Endothelial cell of umbilical vein (primary cell): ENCODE measurements at regions not wholly inside any gene's neighbourhood (a gene's known extent, or its start where the extent isn't known, plus 50 kb on each side); places are given as distances from the start of the nearest gene placed in this dataset.

Source experiments
- BruUV-seq: library from RNA; stranded (reverse); fragments of 400-500 nt; replicated peaks from 2 replicates; lab custom pipeline; 2021; lab: Mats Ljungman, UMichigan
- CTCF ChIA-PET: fragments of 300-600, 350-600 bp; sonication (Branson Sonifier 250); formaldehyde crosslinking; loops from one replicate; lab custom pipeline; 2021; ENCODE audit warnings: antibody characterized with exemption, inconsistent platforms; lab: Charles Lee
- POLR2A ChIA-PET: fragments of 300-600, 350-600 bp; sonication (Branson Sonifier 250); formaldehyde crosslinking; loops from one replicate; lab custom pipeline; 2021; ENCODE audit warnings: antibody characterized with exemption, inconsistent platforms; lab: Charles Lee
- DNase-seq: peaks from one replicate; pipeline ENCODE4 v3.0.0-alpha.2; 2011; ENCODE audit warnings: low read depth, low spot score
- FAIRE-seq: peaks from 2 replicates; lab custom pipeline; 2011; peaks lifted over from hg19 to GRCh38; lab: Jason Lieb, UNC
- H2AFZ ChIP-seq: 2 replicates; pipeline ENCODE4 v1.6.0; 2012; ENCODE audit warnings: low read depth, low read length, control low read depth, inconsistent platforms
- H3K27ac ChIP-seq: 2 replicates; pipeline ENCODE4 v1.5.1; 2011; ENCODE audit warnings: low read depth, mild to moderate bottlenecking, control low read depth, low read length, moderate library complexity; ENCODE audit not compliant: insufficient read depth
- H3K27me3 ChIP-seq, 2 experiments: 2 replicates each; pipeline versions ENCODE4 v1.6.0 to v1.6.1; 2011; ENCODE audit warnings: low read length in 2 of 2, mixed read lengths in 1 of 2; ENCODE audit not compliant: control insufficient read depth in 2 of 2, insufficient read depth in 2 of 2
- H3K36me3 ChIP-seq, 2 experiments: 2 replicates in 1 of 2; 3 replicates in 1 of 2; pipeline ENCODE4 v1.5.1; 2011; ENCODE audit warnings: low read length in 2 of 2, mild to moderate bottlenecking in 1 of 2, moderate library complexity in 1 of 2; ENCODE audit not compliant: control insufficient read depth in 2 of 2, insufficient read depth in 2 of 2; ENCODE audit errors: extremely low read depth in 1 of 2
- H3K4me1 ChIP-seq: 3 replicates; pipeline ENCODE4 v1.5.1; 2011; ENCODE audit warnings: mild to moderate bottlenecking, low read length; ENCODE audit not compliant: control insufficient read depth, insufficient read depth; ENCODE audit errors: extremely low read depth
- H3K4me2 ChIP-seq: 2 replicates; pipeline ENCODE4 v1.6.1; 2011; ENCODE audit warnings: low read length, control low read depth, mixed read lengths; ENCODE audit not compliant: insufficient read depth
- H3K4me3 ChIP-seq, 3 experiments: fragments of 200-600 bp in 1 of 3; sonication (generic), shearing (Covaris generic) in 1 of 3; replicated peaks in 1 of 3; 2 replicates each; pipeline ENCODE4 v1.5.1; 2011 to 2016; ENCODE audit warnings: control low read depth in 3 of 3, low read length in 3 of 3, mild to moderate bottlenecking in 2 of 3, inconsistent platforms in 1 of 3, low read depth in 1 of 3, moderate library complexity in 1 of 3; ENCODE audit not compliant: insufficient read depth in 1 of 3
- H3K79me2 ChIP-seq: 2 replicates; pipeline ENCODE4 v1.6.0; 2012; ENCODE audit warnings: low read length, inconsistent platforms; ENCODE audit not compliant: control insufficient read depth, insufficient read depth
- H3K9ac ChIP-seq: replicated peaks from 2 replicates; pipeline ENCODE3; 2011; ENCODE audit warnings: low read length, control low read depth; ENCODE audit not compliant: insufficient read depth; ENCODE audit errors: extremely low read depth
- H3K9me1 ChIP-seq: replicated peaks from 3 replicates; pipeline ENCODE4 v1.6.0; 2011; ENCODE audit warnings: mild to moderate bottlenecking, low read length; ENCODE audit not compliant: control insufficient read depth, insufficient read depth; ENCODE audit errors: extremely low read depth
- H3K9me3 ChIP-seq: replicated peaks from 2 replicates; pipeline ENCODE4 v1.5.1; 2012; ENCODE audit warnings: low read length, inconsistent platforms; ENCODE audit not compliant: control insufficient read depth, insufficient read depth
- H4K20me1 ChIP-seq: replicated peaks from 2 replicates; pipeline ENCODE3; 2011; ENCODE audit warnings: mild to moderate bottlenecking, low read length; ENCODE audit not compliant: control insufficient read depth, insufficient read depth; ENCODE audit errors: extremely low read depth
- EZH2 ChIP-seq: IDR thresholded peaks from 2 replicates; pipeline ENCODE4 v1.6.1; 2012; ENCODE audit warnings: borderline replicate concordance, low read depth, mild to moderate bottlenecking, moderate library complexity, low read length, inconsistent platforms; ENCODE audit not compliant: severe bottlenecking
- FOS ChIP-seq: IDR thresholded peaks from 2 replicates; pipeline ENCODE4 v1.6.1; 2011; ENCODE audit warnings: mild to moderate bottlenecking, low read length, moderate library complexity, borderline replicate concordance; ENCODE audit not compliant: insufficient read depth
- GATA2 ChIP-seq: IDR thresholded peaks from 2 replicates; pipeline ENCODE4 v1.7.0; 2011; ENCODE audit warnings: low read depth, mild to moderate bottlenecking, moderate library complexity, mixed read lengths, low read length; ENCODE audit not compliant: insufficient read length, insufficient read depth
- JUN ChIP-seq: IDR thresholded peaks from 2 replicates; pipeline ENCODE4 v1.6.1; 2011; ENCODE audit warnings: borderline replicate concordance, low read depth; ENCODE audit not compliant: insufficient read length, insufficient read depth
- MYC ChIP-seq: IDR thresholded peaks from one replicate; pipeline ENCODE4 v1.6.1; 2011; ENCODE audit warnings: mild to moderate bottlenecking, low read depth, low read length
- POLR2A ChIP-seq: IDR thresholded peaks from 2 replicates; pipeline ENCODE4 v1.6.1; 2012; ENCODE audit warnings: low read depth, mild to moderate bottlenecking, control low read depth, low read length
- POLR2AphosphoS5 ChIP-seq: IDR thresholded peaks from 2 replicates; pipeline ENCODE4 v1.6.1; 2012; ENCODE audit warnings: low read depth, mild to moderate bottlenecking, control low read depth, low read length, moderate library complexity; ENCODE audit not compliant: insufficient read depth
- dilution Hi-C: fragments of 300-500 bp; cut with MboI; formaldehyde crosslinking; loops from one replicate; pipeline ENCODE4 v1.15.0; 2019; ENCODE audit warnings: low sequenced_read_pairs; ENCODE audit not compliant: extremely low pct_ligation_motif_present
- intact Hi-C: fragments of 100-400 bp; cut with micrococcal nuclease; formaldehyde crosslinking; loops from one replicate; pipeline ENCODE4 v1.10.0; 2022
- TF ChIP-seq, protein P1 (sequence below): IDR thresholded peaks from 2 replicates; pipeline ENCODE4 v1.6.1; 2011; ENCODE audit not compliant: insufficient read depth, insufficient read length
- TF ChIP-seq, protein P2 (sequence below), 2 donors: IDR thresholded peaks; 1 replicate in 1 of 2; 2 replicates in 1 of 2; pipeline ENCODE4 v1.5.1; 2011; ENCODE audit warnings: low read length in 2 of 2, mild to moderate bottlenecking in 2 of 2, moderate library complexity in 2 of 2, control low read depth in 1 of 2, inconsistent platforms in 1 of 2, low read depth in 1 of 2; ENCODE audit not compliant: insufficient read depth in 1 of 2; ENCODE audit errors: extremely low read depth in 1 of 2

DNA sequence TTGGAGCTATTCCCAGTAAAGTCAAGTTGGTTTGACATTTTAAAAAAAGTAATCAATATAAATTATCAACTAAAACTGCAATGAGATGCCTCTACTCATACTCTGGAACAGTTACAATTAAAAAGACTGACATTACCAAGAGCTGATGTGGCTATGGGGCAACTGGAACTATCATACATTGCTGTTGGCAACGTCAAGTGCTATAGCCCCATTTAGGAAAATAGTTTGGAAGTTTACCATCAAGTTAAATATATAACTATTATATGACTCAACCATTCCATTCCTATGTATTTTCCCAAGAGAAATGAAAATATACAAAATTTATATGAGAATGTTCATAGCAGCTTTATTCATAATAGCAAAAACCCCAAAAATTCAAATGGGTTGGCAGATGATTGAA, 111.4 kb upstream of the HDGFL1 start:
- H3K4me3 ChIP-seq = no peak overlapping the region
- no peak overlapping the region for H3K9ac ChIP-seq
- no peaks in the 10 kb centered on the region for H3K4me1 ChIP-seq
- no peaks in the 10 kb centered on the region for H4K20me1 ChIP-seq
- ChIA-PET POLR2A (no interaction called here), CTCF (no interaction called here)
- H3K27ac ChIP-seq = no peak overlapping the region
- H2AFZ ChIP-seq = no peak overlapping the region
- no peaks in the 10 kb centered on the region for H3K79me2 ChIP-seq
- H3K36me3 ChIP-seq = no peaks in the 10 kb centered on the region
- BruUV-seq = no TSS peak
- H3K27me3 ChIP-seq = no peaks in the 10 kb centered on the region
- intact Hi-C loops = no loop called here
- DNase-seq (no peak), FAIRE-seq (no peak)
- no peaks in the 10 kb centered on the region for H3K9me1 ChIP-seq
- TF ChIP-seq JUN (no peak), FOS (no peak), EZH2 (no peak), GATA2 (no peak), POLR2AphosphoS5 (no peak), MYC (no peak), POLR2A (no peak)
- TF ChIP-seq, protein P1, sequence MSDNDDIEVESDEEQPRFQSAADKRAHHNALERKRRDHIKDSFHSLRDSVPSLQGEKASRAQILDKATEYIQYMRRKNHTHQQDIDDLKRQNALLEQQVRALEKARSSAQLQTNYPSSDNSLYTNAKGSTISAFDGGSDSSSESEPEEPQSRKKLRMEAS = no peak
- TF ChIP-seq, protein P2, sequence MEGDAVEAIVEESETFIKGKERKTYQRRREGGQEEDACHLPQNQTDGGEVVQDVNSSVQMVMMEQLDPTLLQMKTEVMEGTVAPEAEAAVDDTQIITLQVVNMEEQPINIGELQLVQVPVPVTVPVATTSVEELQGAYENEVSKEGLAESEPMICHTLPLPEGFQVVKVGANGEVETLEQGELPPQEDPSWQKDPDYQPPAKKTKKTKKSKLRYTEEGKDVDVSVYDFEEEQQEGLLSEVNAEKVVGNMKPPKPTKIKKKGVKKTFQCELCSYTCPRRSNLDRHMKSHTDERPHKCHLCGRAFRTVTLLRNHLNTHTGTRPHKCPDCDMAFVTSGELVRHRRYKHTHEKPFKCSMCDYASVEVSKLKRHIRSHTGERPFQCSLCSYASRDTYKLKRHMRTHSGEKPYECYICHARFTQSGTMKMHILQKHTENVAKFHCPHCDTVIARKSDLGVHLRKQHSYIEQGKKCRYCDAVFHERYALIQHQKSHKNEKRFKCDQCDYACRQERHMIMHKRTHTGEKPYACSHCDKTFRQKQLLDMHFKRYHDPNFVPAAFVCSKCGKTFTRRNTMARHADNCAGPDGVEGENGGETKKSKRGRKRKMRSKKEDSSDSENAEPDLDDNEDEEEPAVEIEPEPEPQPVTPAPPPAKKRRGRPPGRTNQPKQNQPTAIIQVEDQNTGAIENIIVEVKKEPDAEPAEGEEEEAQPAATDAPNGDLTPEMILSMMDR (IDR thresholded peaks at IDR 0.05; ENCODE audit: extremely low read depth in 1 of 2, insufficient read depth in 1 of 2, low read depth in 1 of 2, low read length in 2 of 2) = no peak
- H3K4me2 ChIP-seq = no peak overlapping the region
- dilution Hi-C loops = no loop called here
- no peaks in the 10 kb centered on the region for H3K9me3 ChIP-seq
